T1000 (cell line): ENCODE measurements at regions not wholly inside any gene's neighbourhood (a gene's known extent, or its start where the extent isn't known, plus 50 kb on each side); places are given as distances from the start of the nearest gene placed in this dataset.

Experiments used
- DNase-seq: peaks from one replicate; lab custom pipeline; 2025; ENCODE audit warnings: mixed read lengths; lab: John Stamatoyannopoulos, UW

GRCh38 chr12:62113366-62114011 is 146.7 kb upstream of the USP15 start:
- DNase-seq = no peak

DNA sequence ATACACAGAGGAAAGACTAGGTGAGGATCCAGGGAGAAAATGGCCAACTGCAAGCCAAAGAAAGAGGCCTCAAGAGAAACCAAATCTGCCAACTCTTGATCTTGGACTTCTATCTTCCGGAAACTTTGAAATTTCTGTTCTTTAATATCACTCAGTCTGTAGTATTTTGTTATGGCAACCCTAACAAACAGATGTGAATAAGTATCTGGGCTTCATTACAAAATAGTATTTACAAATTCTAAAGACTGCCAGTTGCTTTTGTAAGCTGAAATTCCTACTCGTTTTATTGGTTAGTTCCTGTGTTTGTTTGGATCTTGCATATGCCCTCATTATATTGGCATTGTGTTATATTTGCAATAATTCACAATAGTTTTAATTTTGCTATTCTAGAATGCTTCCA is 143.2 kb upstream of the USP15 start:
- DNase-seq = no peak

DNA sequence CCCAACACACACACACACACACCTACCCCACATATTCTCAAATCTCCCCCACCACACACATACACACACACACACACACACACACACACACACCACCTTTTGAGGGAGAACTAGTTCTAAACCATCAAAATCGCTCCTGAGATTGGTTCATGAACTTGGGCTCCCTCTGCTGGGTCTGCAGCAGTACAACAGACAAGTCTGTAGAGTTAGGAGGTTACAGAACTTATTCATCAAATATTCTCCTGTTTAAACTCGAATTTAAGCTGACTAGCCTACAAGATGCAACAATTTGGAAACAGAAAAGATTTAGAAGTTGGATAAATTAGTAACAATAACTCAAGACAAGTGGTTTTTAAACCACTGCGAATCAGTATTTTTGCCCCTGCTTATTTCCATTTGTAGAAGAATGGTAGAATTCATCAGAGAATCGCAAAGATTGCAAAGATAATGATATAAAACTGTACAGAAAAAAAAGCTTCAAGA is 136.4 kb upstream of the USP15 start:
- peak; percentile 4 for DNase-seq

GRCh38 chr12:62127516-62127915 is 132.7 kb upstream of the USP15 start:
- no peak for DNase-seq

- DNase-seq = no peak
These were observed 131.8 kb upstream of the USP15 start for GRCh38 chr12:62128175-62128975.

- DNase-seq = no peak
These were observed 130.9 kb upstream of the USP15 start for GRCh38 chr12:62129291-62129690.

- DNase-seq = no peak
These were observed 129.8 kb upstream of the USP15 start for GRCh38 chr12:62130402-62130801.

DNA sequence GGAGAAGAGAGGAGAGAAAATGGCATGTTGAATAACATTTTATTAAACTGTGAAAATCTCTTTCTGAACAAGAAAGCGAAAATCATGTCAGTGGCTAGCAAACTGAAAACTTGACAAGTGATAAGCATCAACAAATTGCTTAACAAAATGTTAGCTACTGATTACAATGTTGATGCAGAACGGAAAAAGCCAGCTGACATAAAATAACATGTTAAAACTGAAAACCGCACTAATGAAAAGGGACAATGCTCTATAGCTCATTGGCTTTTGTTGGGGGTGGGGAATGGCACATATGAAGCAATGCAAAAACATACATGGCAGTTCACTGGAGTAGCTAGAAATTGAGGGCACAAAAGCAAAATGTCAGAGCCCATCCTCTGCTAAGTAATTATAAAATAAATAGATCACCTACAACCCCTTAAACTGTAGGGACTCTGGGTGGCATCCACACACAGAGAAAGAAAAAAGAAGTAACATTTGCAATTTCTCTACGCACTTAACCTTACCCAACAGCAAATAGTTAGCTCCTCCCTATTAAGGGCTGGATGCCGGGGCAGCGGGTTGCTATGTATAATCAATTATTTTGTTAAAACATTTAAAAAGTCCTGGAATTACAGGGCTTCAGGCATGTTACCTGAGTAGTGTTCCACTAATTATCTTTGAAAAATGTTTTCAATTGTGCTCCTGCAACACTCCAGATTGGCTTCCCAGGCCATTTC is 129.2 kb upstream of the USP15 start:
- no peak for DNase-seq

DNA sequence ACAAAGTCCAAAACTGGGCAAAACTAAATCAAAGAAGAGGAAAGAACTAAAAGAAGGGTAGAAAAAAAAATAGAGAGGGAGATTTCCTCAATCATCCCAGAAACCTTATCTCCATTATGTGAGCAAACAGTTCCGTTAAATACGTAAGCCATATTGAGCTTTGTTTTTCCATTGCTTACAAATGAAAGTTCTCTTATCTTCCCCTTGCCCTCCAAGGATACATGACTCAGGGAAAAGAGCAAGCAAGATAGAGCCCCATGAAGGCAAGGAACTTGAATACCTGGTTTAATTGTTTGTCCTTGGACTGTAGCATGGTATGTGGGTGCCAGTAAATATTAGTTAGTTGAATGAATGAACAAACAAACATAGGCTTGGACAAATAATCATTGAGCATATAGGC is 126.8 kb upstream of the USP15 start:
- DNase-seq = no peak

- no peak for DNase-seq
These were observed 124.5 kb upstream of the USP15 start for GRCh38 chr12:62135553-62136200.

- no peak for DNase-seq
These were observed 123.7 kb upstream of the USP15 start for GRCh38 chr12:62136496-62136895.

GRCh38 chr12:62138527-62138926 is 121.7 kb upstream of the USP15 start:
- no peak for DNase-seq

- no peak for DNase-seq
These were observed 113.9 kb upstream of the USP15 start for GRCh38 chr12:62146318-62146717.

GRCh38 chr12:62158013-62158412 is 102.2 kb upstream of the USP15 start:
- DNase-seq = no peak

- no peak for DNase-seq
These were observed 101.5 kb upstream of the USP15 start for GRCh38 chr12:62158461-62159360.

- no peak for DNase-seq
These were observed 98.0 kb upstream of the USP15 start for GRCh38 chr12:62162214-62162613.

DNA sequence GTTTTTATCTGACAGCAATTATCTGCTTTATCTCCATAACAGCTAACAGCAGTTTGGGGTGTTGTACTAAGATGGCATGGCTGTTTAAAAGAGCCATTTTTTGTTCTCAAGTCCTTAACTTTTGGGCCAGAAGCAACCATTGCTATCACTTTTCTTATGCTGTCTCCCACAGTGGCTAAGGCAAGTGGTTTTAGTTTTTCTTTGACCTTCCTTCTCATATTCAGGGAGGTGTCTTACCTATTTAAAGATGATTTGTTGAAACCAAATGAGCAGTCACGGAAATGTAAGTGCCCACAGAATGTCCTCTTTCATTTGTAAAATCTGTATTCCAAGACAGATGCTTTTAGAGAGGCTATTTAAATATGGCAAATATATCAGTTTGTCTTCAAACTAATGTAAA is 96.8 kb upstream of the USP15 start:
- DNase-seq = no peak

GRCh38 chr12:62164036-62164435 is 96.2 kb upstream of the USP15 start:
- no peak for DNase-seq

DNA sequence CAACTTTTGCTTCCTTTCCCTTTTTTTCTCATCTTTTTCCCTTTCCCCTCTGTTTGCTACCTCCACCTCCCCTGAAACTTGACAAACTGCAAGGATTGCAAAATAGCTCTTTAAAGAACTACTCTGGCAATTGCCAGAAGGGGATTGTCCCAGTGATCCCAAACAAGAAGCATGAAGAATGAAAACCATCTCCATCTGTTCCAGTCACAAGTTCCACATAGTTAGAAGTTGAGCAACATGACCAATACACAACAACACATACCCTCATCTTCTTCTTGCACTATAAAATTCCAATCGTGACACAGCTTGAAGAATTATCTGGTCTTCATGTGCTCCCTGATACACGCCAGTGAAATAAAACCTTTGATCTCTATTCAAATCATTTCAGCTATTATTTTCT is 93.7 kb upstream of the USP15 start:
- DNase-seq = no peak

GRCh38 chr12:62168411-62168810 is 91.8 kb upstream of the USP15 start:
- DNase-seq = no peak

DNA sequence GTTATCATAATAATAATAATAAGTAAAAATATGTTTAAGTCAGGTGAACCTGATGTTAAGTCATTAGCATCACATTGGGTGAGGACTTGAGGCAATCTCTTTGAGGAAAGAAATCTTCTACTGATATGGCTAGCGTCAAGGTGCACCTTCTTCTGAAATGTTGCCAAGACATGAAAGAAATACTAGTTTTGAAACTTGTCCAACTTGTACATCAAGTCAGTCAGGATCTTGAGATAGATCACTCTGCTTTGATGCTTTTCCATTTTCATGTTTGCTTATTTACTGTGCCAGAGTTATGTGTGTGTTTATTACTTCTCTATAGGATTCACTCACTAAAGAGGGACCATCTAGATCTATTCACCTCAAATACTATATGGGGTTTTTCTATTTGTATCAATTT is 90.0 kb upstream of the USP15 start:
- no peak for DNase-seq
